ENCODE measurements at regions not wholly inside any gene's neighbourhood (a gene's known extent, or its start where the extent isn't known, plus 50 kb on each side); places are given as distances from the start of the nearest gene placed in this dataset.

DNA sequence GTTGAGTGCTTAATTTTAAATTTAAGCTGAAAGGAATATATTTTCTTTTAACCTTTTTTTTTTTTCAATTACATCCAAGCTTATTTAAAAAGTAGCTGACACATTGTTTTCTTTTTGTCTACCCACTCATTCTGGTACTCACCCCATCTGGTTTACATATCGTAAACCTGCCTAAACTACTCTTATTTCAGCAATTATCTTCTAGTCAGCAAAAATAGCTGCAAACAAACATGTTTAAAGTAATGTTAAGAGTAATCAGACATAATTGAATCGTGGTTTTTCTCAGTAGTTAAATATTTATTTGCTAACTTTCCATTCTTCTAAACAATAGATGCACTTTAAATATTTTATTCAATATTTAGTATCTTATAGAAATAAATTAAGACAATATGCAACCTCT lies 492.7 kb upstream of the MGAT4C start:
- Histone ChIP-seq H3K27me3 (ENCODE audit: control insufficient read depth, insufficient read depth, low read length, poor library complexity, severe bottlenecking) (no peaks in the 10 kb centered on the region), H3K36me3 (ENCODE audit: control insufficient read depth, insufficient read depth, low read length) (no peaks in the 10 kb centered on the region), H3K4me1 (ENCODE audit: control insufficient read depth, insufficient read depth, low read length) (no peaks in the 10 kb centered on the region), H3K27ac (ENCODE audit: insufficient read depth, low read depth, low read length, poor library complexity, severe bottlenecking) (no peak overlapping the region), H3K9me3 (ENCODE audit: control insufficient read depth, low read length) (no peaks in the 10 kb centered on the region), H3K4me3 (ENCODE audit: insufficient read depth, low read depth, low read length) (no peak overlapping the region)
- 100% methylated on average over 1 of the region's 2 CpGs for WGBS, 2 experiments

DNA sequence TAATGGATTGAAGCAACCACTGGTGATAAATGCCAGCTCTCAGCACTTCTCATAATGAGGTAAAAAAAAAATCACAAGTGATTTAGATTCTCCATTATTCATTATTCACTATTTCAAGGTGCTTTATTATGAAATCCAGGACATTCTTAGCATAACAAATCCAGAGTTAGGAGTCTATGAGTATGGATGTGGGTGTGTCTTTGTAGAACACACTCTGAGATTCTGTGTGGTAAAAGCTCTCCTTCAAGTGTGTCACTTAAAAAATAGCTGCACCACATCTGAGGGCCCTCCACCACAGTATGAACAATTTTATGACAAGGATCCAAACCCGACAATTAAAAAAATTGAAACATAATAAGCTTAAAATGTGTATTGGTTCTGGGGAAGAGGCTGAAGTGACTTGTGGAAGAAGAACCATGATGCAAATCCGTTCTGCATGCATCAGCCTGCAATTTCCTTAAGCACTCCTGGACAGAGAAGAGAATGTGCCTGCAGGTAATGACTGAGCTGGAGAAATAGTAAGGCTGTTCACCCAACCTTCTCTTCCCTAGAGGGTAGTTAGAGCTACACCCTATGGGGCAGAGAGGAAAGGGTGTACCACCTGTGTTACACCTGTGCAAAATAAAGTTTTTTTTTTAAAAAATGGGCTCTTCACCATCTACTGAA lies 488.5 kb upstream of the MGAT4C start:
- H3K9me3 ChIP-seq (ENCODE audit: control insufficient read depth, low read length): no peaks in the 10 kb centered on the region
- no peaks in the 10 kb centered on the region for H3K27me3 ChIP-seq (ENCODE audit: control insufficient read depth, insufficient read depth, low read length, poor library complexity, severe bottlenecking)

DNA sequence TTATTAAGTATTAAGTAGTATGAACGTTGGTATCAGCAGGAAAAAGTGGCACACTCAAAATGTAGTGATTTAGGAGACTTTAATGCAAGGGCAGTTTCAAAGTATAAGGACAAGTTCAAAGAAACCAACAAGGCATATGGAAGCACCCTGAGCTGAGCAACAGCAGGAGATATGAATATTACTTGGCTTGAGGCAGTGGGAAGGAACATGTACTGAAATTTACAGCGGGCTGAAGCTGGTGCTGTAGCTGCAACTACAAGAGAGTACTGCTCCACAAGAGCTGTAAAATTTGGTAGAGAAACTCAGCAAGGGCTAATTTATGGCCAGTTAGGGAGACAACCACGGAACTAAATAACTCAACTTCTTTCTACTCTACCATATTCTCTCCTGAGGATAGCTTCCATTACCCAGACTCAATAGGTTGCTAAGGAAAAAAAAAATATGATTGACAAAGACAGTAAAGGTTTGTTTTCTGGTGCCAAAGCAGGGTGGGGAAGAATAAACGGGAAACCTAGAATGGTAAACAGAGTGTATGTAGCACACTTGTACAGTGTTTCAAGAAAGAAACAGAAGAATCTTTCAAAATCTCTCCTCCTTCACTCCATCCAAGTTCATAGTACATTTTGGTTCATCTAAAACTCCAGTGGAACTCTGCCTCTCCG lies 487.8 kb upstream of the MGAT4C start:
- H3K4me1 ChIP-seq (ENCODE audit: control insufficient read depth, insufficient read depth, low read length): no peaks in the 10 kb centered on the region
- H3K27me3 ChIP-seq (ENCODE audit: control insufficient read depth, insufficient read depth, low read length, poor library complexity, severe bottlenecking): no peaks in the 10 kb centered on the region
- H3K27ac ChIP-seq (ENCODE audit: insufficient read depth, low read depth, low read length, poor library complexity, severe bottlenecking): no peak overlapping the region
- no peaks in the 10 kb centered on the region for H3K9me3 ChIP-seq (ENCODE audit: control insufficient read depth, low read length)
- H3K4me3 ChIP-seq (ENCODE audit: insufficient read depth, low read depth, low read length): no peak overlapping the region
- WGBS, 2 experiments: 92 to 98% methylated on average over 4 to 5 of the region's 5 CpGs
- H3K36me3 ChIP-seq (ENCODE audit: control insufficient read depth, insufficient read depth, low read length): no peaks in the 10 kb centered on the region

More for the DNA sequence above, 488.5 kb upstream of the MGAT4C start:
- Histone ChIP-seq H3K4me3 (ENCODE audit: insufficient read depth, low read depth, low read length) (no peak overlapping the region), H3K4me1 (ENCODE audit: control insufficient read depth, insufficient read depth, low read length) (no peaks in the 10 kb centered on the region), H3K27ac (ENCODE audit: insufficient read depth, low read depth, low read length, poor library complexity, severe bottlenecking) (no peak overlapping the region), H3K36me3 (ENCODE audit: control insufficient read depth, insufficient read depth, low read length) (no peaks in the 10 kb centered on the region)
- 90 to 94% methylated on average over 1 to 2 of the region's 2 CpGs for WGBS, 2 experiments

DNA sequence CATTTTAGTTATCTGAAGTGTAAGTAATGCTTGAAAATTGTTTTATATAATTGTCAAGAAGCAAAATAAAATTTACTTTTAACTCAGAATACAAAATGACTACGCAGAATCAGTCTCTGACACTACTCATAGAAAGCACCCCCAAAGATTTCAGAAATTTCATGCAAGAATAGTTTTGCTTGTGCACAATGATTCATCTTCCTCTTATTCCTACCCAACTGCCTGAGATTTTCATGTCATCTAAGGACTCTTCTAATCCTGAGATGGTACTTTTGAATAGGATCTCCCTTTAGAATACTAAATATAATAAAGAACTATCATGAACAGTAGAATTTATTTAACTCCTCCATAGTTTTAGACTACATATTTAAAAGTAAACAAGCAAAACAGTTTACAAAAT lies 485.3 kb upstream of the MGAT4C start:
- no peaks in the 10 kb centered on the region for H3K9me3 ChIP-seq (ENCODE audit: control insufficient read depth, low read length)
- H3K36me3 ChIP-seq (ENCODE audit: control insufficient read depth, insufficient read depth, low read length): no peaks in the 10 kb centered on the region
- H3K27ac ChIP-seq (ENCODE audit: insufficient read depth, low read depth, low read length, poor library complexity, severe bottlenecking): no peak overlapping the region
- no peaks in the 10 kb centered on the region for H3K27me3 ChIP-seq (ENCODE audit: control insufficient read depth, insufficient read depth, low read length, poor library complexity, severe bottlenecking)
- H3K4me1 ChIP-seq (ENCODE audit: control insufficient read depth, insufficient read depth, low read length): no peaks in the 10 kb centered on the region
- WGBS, 2 experiments: 85 to 100% methylated on average over 1 of the region's 1 CpG
- H3K4me3 ChIP-seq (ENCODE audit: insufficient read depth, low read depth, low read length): no peak overlapping the region

DNA sequence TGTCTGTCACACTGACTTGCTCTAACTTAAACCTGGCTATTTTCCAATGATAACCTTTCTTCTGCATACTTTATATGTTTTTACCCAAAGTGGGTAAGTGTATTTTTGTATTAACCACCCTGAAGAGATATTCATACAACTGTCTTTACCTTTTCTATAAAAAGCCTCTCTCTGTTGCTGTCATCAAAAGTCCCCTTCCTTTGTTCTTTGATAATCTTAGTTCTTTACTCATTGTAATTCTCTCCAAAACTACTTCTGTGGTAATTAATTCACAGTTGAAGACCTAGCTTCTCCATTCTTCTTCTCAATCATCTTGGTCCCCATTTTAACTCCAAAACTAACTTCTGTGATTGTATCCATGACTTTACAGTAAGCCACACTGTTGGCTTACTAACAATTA lies 479.7 kb upstream of the MGAT4C start:
- Histone ChIP-seq H3K4me3 (ENCODE audit: insufficient read depth, low read depth, low read length) (no peak overlapping the region), H3K9me3 (ENCODE audit: control insufficient read depth, low read length) (no peaks in the 10 kb centered on the region), H3K27ac (ENCODE audit: insufficient read depth, low read depth, low read length, poor library complexity, severe bottlenecking) (no peak overlapping the region), H3K27me3 (ENCODE audit: control insufficient read depth, insufficient read depth, low read length, poor library complexity, severe bottlenecking) (no peaks in the 10 kb centered on the region), H3K4me1 (ENCODE audit: control insufficient read depth, insufficient read depth, low read length) (no peaks in the 10 kb centered on the region), H3K36me3 (ENCODE audit: control insufficient read depth, insufficient read depth, low read length) (no peaks in the 10 kb centered on the region)

DNA sequence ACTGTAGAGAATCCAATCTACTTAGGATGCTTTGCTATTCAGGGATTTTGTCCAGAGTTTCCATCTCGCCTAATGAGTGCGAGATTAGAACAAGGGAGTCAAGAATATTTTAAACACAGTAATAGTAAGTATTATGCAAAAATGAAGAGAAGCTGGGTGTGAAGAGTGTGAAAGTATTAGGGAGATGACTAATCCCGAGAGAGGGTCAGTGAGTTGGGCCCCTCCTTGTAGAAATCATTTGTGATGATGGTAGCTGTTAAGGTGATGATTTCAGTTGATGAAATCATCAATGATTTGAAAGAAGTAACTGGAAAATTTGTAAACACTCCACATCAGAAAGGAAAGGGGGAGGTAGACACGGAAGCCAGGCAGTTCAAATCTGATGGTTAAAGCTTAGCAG lies 478.9 kb upstream of the MGAT4C start:
- Histone ChIP-seq H3K4me1 (ENCODE audit: control insufficient read depth, insufficient read depth, low read length) (no peaks in the 10 kb centered on the region), H3K27me3 (ENCODE audit: control insufficient read depth, insufficient read depth, low read length, poor library complexity, severe bottlenecking) (no peaks in the 10 kb centered on the region), H3K9me3 (ENCODE audit: control insufficient read depth, low read length) (no peaks in the 10 kb centered on the region), H3K4me3 (ENCODE audit: insufficient read depth, low read depth, low read length) (no peak overlapping the region), H3K36me3 (ENCODE audit: control insufficient read depth, insufficient read depth, low read length) (no peaks in the 10 kb centered on the region), H3K27ac (ENCODE audit: insufficient read depth, low read depth, low read length, poor library complexity, severe bottlenecking) (no peak overlapping the region)
- 89 to 98% methylated on average over 3 to 4 of the region's 4 CpGs for WGBS, 2 experiments

DNA sequence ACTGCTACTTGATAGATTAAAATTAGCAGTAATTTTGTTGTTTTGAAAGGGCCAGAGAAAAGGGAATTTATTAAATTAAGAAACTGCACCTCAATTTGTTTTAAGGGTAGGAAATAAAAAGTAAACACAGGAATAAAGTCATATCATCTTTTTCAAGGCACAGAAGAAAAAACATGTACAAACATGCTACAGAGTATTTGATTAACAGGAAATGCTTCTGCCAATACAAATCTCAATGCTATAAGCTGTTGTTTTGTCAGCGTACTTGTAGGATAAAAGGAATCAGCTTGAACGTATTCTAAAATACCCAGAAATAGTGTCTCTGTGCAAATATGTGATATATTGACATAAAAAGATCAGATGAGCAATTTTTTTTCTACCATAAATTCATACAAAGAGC lies 474.0 kb upstream of the MGAT4C start:
- no peak overlapping the region for H3K27ac ChIP-seq (ENCODE audit: insufficient read depth, low read depth, low read length, poor library complexity, severe bottlenecking)
- no peak overlapping the region for H3K4me3 ChIP-seq (ENCODE audit: insufficient read depth, low read depth, low read length)
- 100% methylated on average over 2 of the region's 2 CpGs; no CpG with 5 or more reads in 1 of the 2 experiments for WGBS, 2 experiments
- H3K36me3 ChIP-seq (ENCODE audit: control insufficient read depth, insufficient read depth, low read length): no peaks in the 10 kb centered on the region
- no peaks in the 10 kb centered on the region for H3K4me1 ChIP-seq (ENCODE audit: control insufficient read depth, insufficient read depth, low read length)
- no peaks in the 10 kb centered on the region for H3K9me3 ChIP-seq (ENCODE audit: control insufficient read depth, low read length)
- no peaks in the 10 kb centered on the region for H3K27me3 ChIP-seq (ENCODE audit: control insufficient read depth, insufficient read depth, low read length, poor library complexity, severe bottlenecking)

DNA sequence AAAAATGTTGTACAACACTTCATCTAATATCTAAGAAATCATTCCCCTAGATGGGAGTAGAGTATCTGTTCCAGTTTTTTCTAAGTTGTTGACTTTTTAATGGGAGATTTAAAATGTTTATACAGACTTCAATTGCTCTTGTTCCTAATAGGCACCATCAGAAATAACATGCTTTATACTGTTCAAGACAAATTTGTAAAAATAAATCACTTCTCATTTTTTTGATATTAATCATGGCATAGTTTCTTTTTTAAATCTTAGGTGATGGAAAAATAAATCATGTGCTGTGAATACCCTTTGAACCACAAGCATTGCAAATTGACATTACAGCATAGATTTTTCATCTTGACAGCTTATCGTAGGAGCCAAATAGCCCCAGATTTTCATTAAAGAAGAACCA lies 473.5 kb upstream of the MGAT4C start:
- Histone ChIP-seq H3K27ac (ENCODE audit: insufficient read depth, low read depth, low read length, poor library complexity, severe bottlenecking) (no peak overlapping the region), H3K27me3 (ENCODE audit: control insufficient read depth, insufficient read depth, low read length, poor library complexity, severe bottlenecking) (no peaks in the 10 kb centered on the region)

DNA sequence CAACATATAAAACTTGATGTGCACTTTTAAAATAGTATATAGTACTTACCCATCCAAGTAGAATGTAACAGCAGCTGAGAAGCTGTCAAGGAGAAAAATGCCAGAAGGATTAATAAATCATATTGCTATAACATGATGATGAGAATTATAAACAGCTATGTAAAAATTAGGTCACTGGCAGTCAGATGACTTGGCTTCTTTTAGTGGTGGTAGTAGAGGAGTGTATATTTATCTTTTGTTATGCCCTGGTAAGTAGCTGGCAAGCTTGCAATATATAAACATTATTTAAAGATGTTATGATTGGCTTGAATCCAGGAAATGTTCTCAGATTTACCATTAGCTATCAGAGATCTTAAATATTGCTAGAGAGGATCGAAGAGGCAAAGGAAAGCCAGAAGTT lies 471.0 kb upstream of the MGAT4C start:
- Histone ChIP-seq H3K36me3 (ENCODE audit: control insufficient read depth, insufficient read depth, low read length) (no peaks in the 10 kb centered on the region), H3K4me3 (ENCODE audit: insufficient read depth, low read depth, low read length) (no peak overlapping the region), H3K9me3 (ENCODE audit: control insufficient read depth, low read length) (no peaks in the 10 kb centered on the region), H3K4me1 (ENCODE audit: control insufficient read depth, insufficient read depth, low read length) (no peaks in the 10 kb centered on the region), H3K27ac (ENCODE audit: insufficient read depth, low read depth, low read length, poor library complexity, severe bottlenecking) (no peak overlapping the region), H3K27me3 (ENCODE audit: control insufficient read depth, insufficient read depth, low read length, poor library complexity, severe bottlenecking) (no peaks in the 10 kb centered on the region)
- WGBS, 2 experiments: no CpG with 5 or more reads among the region's 1 CpG

More for the DNA sequence above, 473.5 kb upstream of the MGAT4C start:
- Histone ChIP-seq H3K9me3 (ENCODE audit: control insufficient read depth, low read length) (no peaks in the 10 kb centered on the region), H3K4me3 (ENCODE audit: insufficient read depth, low read depth, low read length) (no peak overlapping the region), H3K4me1 (ENCODE audit: control insufficient read depth, insufficient read depth, low read length) (no peaks in the 10 kb centered on the region), H3K36me3 (ENCODE audit: control insufficient read depth, insufficient read depth, low read length) (no peaks in the 10 kb centered on the region)
- WGBS, 2 experiments: 94 to 100% methylated on average over 1 of the region's 1 CpG

DNA sequence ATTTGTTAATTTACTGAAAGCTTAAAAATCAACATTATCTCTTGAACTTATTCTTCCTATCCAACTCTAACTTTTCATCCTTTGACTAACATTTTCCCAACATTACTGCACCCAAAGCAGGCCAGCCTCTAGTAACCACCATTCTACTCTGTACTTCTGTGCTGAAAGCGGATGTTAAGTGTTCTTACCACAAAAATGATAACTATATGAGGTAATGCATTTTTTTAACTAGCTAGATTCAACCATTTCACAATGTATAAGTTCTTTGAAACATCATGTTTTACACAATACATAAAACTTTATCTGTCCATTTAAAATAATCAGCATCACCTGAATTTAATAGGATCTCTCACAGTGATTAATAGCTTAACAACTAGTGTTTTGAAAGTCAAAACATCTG lies 468.5 kb upstream of the MGAT4C start:
- Histone ChIP-seq H3K9me3 (ENCODE audit: control insufficient read depth, low read length) (no peaks in the 10 kb centered on the region), H3K27ac (ENCODE audit: insufficient read depth, low read depth, low read length, poor library complexity, severe bottlenecking) (no peak overlapping the region), H3K4me3 (ENCODE audit: insufficient read depth, low read depth, low read length) (no peak overlapping the region), H3K27me3 (ENCODE audit: control insufficient read depth, insufficient read depth, low read length, poor library complexity, severe bottlenecking) (no peaks in the 10 kb centered on the region), H3K4me1 (ENCODE audit: control insufficient read depth, insufficient read depth, low read length) (no peaks in the 10 kb centered on the region), H3K36me3 (ENCODE audit: control insufficient read depth, insufficient read depth, low read length) (no peaks in the 10 kb centered on the region)
- WGBS, 2 experiments: 100% methylated on average over 1 of the region's 1 CpG; no CpG with 5 or more reads in 1 of the 2 experiments

Measured in ectodermal cell (in vitro differentiated cells).